ENCODE measurements at regions not wholly inside any gene's neighbourhood (a gene's known extent, or its start where the extent isn't known, plus 50 kb on each side); places are given as distances from the start of the nearest gene placed in this dataset.

DNA sequence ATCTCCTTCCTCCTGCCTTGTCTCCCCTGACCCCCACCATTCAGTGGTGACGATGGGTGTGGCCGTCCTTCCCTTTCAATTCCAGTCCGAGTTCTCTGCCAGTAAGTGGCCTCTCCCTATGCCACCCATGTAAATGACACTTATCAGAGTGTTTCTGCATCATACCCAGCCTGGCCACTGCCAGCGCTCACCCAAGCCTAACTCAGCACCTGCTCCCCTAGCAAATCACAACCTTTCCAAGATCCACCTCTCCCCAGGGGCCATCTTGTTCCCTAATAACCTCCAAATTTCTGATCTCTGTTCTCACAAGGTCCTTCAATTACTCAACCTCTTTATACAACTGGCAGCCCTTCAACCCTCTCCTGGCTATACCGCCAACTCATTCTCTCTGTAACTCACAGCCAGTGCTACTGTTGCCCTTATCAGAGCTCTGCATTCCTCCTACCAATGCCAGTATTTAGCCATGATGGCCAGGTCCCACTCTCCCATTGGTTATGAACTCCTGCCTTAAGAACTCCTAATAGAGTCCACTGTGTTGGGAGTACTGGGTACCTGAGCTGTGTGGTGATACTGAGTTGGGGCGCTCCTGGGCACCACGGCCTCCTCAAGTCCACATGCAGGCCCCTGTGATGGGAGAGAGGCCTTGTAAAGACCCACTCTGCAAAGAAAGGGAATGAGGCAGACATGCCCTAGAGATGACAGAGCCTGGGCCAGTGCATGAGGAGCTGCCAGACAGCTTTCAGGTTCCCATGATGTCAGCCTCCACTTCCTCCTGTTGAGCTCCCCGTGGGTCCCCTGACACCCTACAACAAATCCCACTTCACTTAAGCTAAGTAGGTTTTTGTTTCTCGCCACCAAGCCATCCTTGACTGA lies 187.4 kb upstream of the RREB1 start:
- H3K4me1 ChIP-seq (ENCODE audit: insufficient read depth, low read length, severe bottlenecking), result peaks cover 6% of the 10 kb centered on the region
- H3F3A ChIP-seq (ENCODE audit: insufficient read depth, low read length), result no peaks in the 10 kb centered on the region
- no peak overlapping the region for H3K9ac ChIP-seq (ENCODE audit: low read length)
- no peak overlapping the region for H3K4me3 ChIP-seq (ENCODE audit: low read depth, low read length, poor library complexity, severe bottlenecking)
- no peak overlapping the region for H3K27ac ChIP-seq (ENCODE audit: low read depth, low read length, poor library complexity, severe bottlenecking)
- no peaks in the 10 kb centered on the region for H4K20me1 ChIP-seq (ENCODE audit: insufficient read depth, low read length)
- H3K9me2 ChIP-seq (ENCODE audit: low read depth, low read length), result no peaks in the 10 kb centered on the region
- H3K36me3 ChIP-seq (ENCODE audit: insufficient read depth, low read length), result no peaks in the 10 kb centered on the region
- TF ChIP-seq, protein P1, sequence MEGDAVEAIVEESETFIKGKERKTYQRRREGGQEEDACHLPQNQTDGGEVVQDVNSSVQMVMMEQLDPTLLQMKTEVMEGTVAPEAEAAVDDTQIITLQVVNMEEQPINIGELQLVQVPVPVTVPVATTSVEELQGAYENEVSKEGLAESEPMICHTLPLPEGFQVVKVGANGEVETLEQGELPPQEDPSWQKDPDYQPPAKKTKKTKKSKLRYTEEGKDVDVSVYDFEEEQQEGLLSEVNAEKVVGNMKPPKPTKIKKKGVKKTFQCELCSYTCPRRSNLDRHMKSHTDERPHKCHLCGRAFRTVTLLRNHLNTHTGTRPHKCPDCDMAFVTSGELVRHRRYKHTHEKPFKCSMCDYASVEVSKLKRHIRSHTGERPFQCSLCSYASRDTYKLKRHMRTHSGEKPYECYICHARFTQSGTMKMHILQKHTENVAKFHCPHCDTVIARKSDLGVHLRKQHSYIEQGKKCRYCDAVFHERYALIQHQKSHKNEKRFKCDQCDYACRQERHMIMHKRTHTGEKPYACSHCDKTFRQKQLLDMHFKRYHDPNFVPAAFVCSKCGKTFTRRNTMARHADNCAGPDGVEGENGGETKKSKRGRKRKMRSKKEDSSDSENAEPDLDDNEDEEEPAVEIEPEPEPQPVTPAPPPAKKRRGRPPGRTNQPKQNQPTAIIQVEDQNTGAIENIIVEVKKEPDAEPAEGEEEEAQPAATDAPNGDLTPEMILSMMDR (IDR thresholded peaks at IDR 0.05; ENCODE audit: low read length), result no peak
- TF ChIP-seq EZH2 (IDR thresholded peaks at IDR 0.05; ENCODE audit: borderline replicate concordance, low read length), result no peak
- no peak overlapping the region for H3K4me2 ChIP-seq (ENCODE audit: low read length)
- no peaks in the 10 kb centered on the region for H3K9me3 ChIP-seq (ENCODE audit: low read length)
- no peak overlapping the region for H2AFZ ChIP-seq (ENCODE audit: low read length)
- no peaks in the 10 kb centered on the region for H3K27me3 ChIP-seq (ENCODE audit: insufficient read depth, low read length)
- H3K79me2 ChIP-seq (ENCODE audit: insufficient read depth, low read length), result no peaks in the 10 kb centered on the region

DNA sequence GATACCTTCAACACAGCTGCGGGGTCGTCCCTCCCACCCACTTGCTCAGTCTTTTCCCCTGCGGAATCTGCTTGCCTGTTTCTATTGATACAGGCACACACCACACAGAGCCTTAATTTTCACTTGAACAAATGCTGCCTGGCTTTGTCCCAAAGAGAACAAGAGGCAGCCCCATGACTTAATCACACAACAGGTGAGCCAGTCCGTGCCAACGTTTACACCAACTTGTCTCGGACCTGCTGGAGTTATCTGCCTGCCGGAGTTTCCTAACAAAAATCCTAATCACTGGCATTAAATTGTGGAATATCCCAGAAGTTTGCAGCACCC lies 186.8 kb upstream of the RREB1 start:
- Histone ChIP-seq H2AFZ (ENCODE audit: low read length) (no peak overlapping the region), H3K9me3 (ENCODE audit: low read length) (no peaks in the 10 kb centered on the region), H3K9me2 (ENCODE audit: low read depth, low read length) (no peaks in the 10 kb centered on the region), H3K4me3 (ENCODE audit: low read depth, low read length, poor library complexity, severe bottlenecking) (no peak overlapping the region), H3K36me3 (ENCODE audit: insufficient read depth, low read length) (no peaks in the 10 kb centered on the region), H3K27me3 (ENCODE audit: insufficient read depth, low read length) (no peaks in the 10 kb centered on the region), H3K4me1 (ENCODE audit: insufficient read depth, low read length, severe bottlenecking) (no peaks in the 10 kb centered on the region), H3K4me2 (ENCODE audit: low read length) (no peak overlapping the region), H3K9ac (ENCODE audit: low read length) (no peak overlapping the region), H3K27ac (ENCODE audit: low read depth, low read length, poor library complexity, severe bottlenecking) (no peak overlapping the region), H4K20me1 (ENCODE audit: insufficient read depth, low read length) (no peaks in the 10 kb centered on the region), H3K79me2 (ENCODE audit: insufficient read depth, low read length) (no peaks in the 10 kb centered on the region), H3F3A (ENCODE audit: insufficient read depth, low read length) (no peaks in the 10 kb centered on the region)
- TF ChIP-seq EZH2 (IDR thresholded peaks at IDR 0.05; ENCODE audit: borderline replicate concordance, low read length), result no peak
- TF ChIP-seq, protein P1 (IDR thresholded peaks at IDR 0.05; ENCODE audit: low read length), result no peak

DNA sequence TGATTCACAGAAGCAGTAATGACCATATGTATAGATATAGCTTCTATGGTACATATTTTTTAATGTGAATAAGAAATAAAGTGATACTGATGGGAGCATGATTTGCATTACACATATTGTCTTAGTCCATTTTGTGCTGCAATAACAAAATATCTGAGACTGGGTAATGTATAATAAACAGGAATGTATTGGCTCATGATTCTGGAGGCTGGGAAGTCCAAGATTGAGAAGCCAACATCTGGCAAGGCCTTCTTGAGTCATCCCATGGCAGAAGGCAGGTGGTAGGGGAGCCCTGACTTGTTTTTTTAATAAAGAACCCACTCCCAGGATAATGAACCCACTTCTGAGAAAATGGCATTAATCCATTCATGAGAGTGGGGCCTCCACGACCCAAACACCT lies 185.6 kb upstream of the RREB1 start:
- Histone ChIP-seq H3K4me2 (ENCODE audit: low read length) (no peak overlapping the region), H3K79me2 (ENCODE audit: insufficient read depth, low read length) (no peaks in the 10 kb centered on the region), H3K27ac (ENCODE audit: low read depth, low read length, poor library complexity, severe bottlenecking) (no peak overlapping the region), H3K36me3 (ENCODE audit: insufficient read depth, low read length) (no peaks in the 10 kb centered on the region), H3K27me3 (ENCODE audit: insufficient read depth, low read length) (no peaks in the 10 kb centered on the region), H3F3A (ENCODE audit: insufficient read depth, low read length) (no peaks in the 10 kb centered on the region), H4K20me1 (ENCODE audit: insufficient read depth, low read length) (no peaks in the 10 kb centered on the region), H3K9me3 (ENCODE audit: low read length) (no peaks in the 10 kb centered on the region), H2AFZ (ENCODE audit: low read length) (no peak overlapping the region), H3K4me1 (ENCODE audit: insufficient read depth, low read length, severe bottlenecking) (no peaks in the 10 kb centered on the region), H3K4me3 (ENCODE audit: low read depth, low read length, poor library complexity, severe bottlenecking) (no peak overlapping the region), H3K9me2 (ENCODE audit: low read depth, low read length) (no peaks in the 10 kb centered on the region), H3K9ac (ENCODE audit: low read length) (no peak overlapping the region)
- TF ChIP-seq EZH2 (IDR thresholded peaks at IDR 0.05; ENCODE audit: borderline replicate concordance, low read length), result no peak
- TF ChIP-seq, protein P1 (IDR thresholded peaks at IDR 0.05; ENCODE audit: low read length), result no peak
